Fibroblast of mammary gland (primary cell): ENCODE measurements at regions not wholly inside any gene's neighbourhood (a gene's known extent, or its start where the extent isn't known, plus 50 kb on each side); places are given as distances from the start of the nearest gene placed in this dataset.

Experiments
- DNase-seq: peaks from one replicate; pipeline ENCODE4 v3.0.0-alpha.2; 2010; ENCODE audit warnings: low read depth
- H3K4me3 ChIP-seq: 2 replicates; pipeline ENCODE4 v1.5.1; 2011; ENCODE audit warnings: low read depth, mild to moderate bottlenecking, low read length, moderate library complexity; ENCODE audit not compliant: control insufficient read depth
- TF ChIP-seq, protein P1 (sequence below): conservative IDR thresholded peaks from 2 replicates; pipeline ENCODE4 v1.5.1; 2011; ENCODE audit warnings: low read depth, low read length, inconsistent platforms; ENCODE audit not compliant: control insufficient read depth, insufficient read depth

GRCh38 chr16:77589071-77589765 lies 133.1 kb upstream of the NUDT7 start:
- TF ChIP-seq, protein P1, sequence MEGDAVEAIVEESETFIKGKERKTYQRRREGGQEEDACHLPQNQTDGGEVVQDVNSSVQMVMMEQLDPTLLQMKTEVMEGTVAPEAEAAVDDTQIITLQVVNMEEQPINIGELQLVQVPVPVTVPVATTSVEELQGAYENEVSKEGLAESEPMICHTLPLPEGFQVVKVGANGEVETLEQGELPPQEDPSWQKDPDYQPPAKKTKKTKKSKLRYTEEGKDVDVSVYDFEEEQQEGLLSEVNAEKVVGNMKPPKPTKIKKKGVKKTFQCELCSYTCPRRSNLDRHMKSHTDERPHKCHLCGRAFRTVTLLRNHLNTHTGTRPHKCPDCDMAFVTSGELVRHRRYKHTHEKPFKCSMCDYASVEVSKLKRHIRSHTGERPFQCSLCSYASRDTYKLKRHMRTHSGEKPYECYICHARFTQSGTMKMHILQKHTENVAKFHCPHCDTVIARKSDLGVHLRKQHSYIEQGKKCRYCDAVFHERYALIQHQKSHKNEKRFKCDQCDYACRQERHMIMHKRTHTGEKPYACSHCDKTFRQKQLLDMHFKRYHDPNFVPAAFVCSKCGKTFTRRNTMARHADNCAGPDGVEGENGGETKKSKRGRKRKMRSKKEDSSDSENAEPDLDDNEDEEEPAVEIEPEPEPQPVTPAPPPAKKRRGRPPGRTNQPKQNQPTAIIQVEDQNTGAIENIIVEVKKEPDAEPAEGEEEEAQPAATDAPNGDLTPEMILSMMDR: no peak
- DNase-seq: no peak
- H3K4me3 ChIP-seq: no peak overlapping the region

DNA sequence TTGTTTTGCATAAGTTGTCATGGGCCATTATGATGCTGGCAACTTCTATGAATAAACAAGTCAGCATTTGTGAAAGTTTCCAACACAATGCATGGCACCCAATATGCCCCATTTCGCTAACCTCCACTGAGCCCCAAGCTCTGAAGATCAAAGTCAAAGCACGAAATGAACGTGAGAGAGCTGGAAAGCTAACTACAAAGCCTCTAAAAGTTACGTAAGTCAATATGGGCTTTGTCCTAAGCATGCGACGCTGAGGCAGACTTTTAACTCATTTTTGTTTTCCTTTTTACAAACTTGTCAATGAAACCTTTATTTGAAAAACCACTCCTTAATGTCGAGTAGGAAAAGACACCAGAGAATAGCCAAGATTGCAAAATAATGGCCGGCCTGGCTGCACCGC lies 131.6 kb upstream of the NUDT7 start:
- H3K4me3 ChIP-seq: no peak overlapping the region
- no peak for DNase-seq
- TF ChIP-seq, protein P1: no peak

DNA sequence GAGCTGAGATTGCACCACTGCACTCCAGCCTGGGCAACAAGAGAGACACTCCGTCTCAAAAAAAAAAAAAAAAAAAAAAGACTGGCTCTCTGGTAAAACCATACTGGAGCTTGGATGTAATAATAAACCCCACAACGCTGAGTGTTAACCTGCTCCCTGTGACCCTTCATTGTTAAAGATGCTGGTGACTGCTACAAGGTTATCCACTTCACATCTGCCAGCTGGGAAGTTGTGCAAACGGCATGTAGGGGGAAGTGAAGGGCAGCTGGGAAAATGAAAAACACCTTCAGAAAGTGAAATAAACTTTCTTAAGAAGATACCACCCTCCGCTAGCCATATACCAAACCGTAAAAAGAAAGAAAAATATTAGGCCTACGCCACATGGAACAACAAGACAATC lies 131.0 kb upstream of the NUDT7 start:
- no peak for DNase-seq
- TF ChIP-seq, protein P1: no peak
- no peak overlapping the region for H3K4me3 ChIP-seq

DNA sequence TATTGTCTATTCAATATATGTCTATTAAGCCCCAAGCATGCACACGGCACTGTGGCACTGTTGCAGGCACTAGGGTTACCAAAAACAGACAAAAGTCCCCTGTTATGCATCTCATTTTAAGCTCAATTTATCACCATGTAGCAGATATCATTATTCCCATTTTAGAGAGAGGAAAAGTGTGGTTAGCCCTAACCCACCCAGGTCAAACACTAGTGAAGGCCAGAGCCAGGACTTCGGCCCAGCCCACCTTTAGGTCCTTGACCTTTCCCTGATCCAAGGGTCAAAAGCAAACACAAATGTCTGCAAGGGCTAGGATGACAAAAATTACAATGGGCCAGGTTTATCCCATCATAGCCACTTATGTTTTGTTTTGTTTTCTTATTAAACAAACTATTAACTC lies 130.3 kb upstream of the NUDT7 start:
- TF ChIP-seq, protein P1: no peak
- no peak for DNase-seq
- no peak overlapping the region for H3K4me3 ChIP-seq

DNA sequence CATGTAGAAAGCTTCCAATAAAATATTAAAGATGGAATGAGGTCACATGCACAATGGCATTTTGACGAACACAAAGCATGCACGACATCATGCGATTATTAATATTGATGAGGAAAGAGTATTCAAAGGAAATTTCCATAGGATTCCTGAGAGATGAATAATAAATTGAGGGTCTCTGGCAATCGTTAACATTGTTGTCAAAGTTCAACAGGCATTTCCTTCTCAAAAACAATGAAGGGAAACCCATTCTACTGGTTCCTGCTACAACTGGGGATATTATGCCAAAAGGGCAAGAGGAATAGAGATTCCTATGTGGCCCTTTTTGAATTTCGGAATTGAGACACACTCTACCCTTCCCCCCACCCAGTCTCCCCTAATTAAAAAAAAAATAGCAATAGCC lies 128.3 kb upstream of the NUDT7 start:
- DNase-seq: no peak
- TF ChIP-seq, protein P1: no peak
- H3K4me3 ChIP-seq: no peak overlapping the region

GRCh38 chr16:77594799-77595596 lies 127.3 kb upstream of the NUDT7 start:
- no peak overlapping the region for H3K4me3 ChIP-seq
- TF ChIP-seq, protein P1: no peak
- no peak for DNase-seq
